ENCODE measurements at regions not wholly inside any gene's neighbourhood (a gene's known extent, or its start where the extent isn't known, plus 50 kb on each side); places are given as distances from the start of the nearest gene placed in this dataset.

DNA sequence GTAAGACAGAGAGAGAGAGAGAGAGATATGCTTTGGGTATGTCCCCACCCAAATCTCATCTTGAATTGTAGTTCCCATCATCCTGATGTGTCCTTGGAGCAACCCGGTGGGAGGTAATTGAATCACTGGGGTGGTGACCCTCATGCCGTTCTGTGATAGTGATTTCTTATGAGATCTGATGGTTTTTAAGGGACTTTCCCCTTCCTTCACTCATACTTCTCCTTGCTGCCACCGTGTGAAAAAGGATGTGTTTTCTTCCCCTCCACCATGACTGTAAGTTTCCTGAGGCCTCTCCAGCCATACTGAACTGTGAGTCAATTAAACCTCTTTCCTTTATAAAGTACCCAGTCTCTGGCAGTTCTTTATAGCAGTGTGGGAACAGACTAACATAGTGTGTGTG, 60.3 kb downstream of the EOMES start:
- DNase-seq (ENCODE audit: insufficient read length, low spot score) (no peak), FAIRE-seq (no peak)
- TF ChIP-seq POLR2A (IDR thresholded peaks at IDR 0.05; ENCODE audit: low read depth, low read length) (no peak), SPI1 (IDR thresholded peaks at IDR 0.05; ENCODE audit: low read depth, low read length) (no peak), PAX5 (IDR thresholded peaks at IDR 0.05; ENCODE audit: insufficient read depth, low read length, severe bottlenecking) (no peak), TAF1 (IDR thresholded peaks at IDR 0.05; ENCODE audit: low read depth, low read length) (no peak), POU2F2 (IDR thresholded peaks at IDR 0.05; ENCODE audit: low read depth, low read length) (no peak), POLR2AphosphoS5 (IDR thresholded peaks at IDR 0.05; ENCODE audit: low read depth, low read length) (no peak)

DNA sequence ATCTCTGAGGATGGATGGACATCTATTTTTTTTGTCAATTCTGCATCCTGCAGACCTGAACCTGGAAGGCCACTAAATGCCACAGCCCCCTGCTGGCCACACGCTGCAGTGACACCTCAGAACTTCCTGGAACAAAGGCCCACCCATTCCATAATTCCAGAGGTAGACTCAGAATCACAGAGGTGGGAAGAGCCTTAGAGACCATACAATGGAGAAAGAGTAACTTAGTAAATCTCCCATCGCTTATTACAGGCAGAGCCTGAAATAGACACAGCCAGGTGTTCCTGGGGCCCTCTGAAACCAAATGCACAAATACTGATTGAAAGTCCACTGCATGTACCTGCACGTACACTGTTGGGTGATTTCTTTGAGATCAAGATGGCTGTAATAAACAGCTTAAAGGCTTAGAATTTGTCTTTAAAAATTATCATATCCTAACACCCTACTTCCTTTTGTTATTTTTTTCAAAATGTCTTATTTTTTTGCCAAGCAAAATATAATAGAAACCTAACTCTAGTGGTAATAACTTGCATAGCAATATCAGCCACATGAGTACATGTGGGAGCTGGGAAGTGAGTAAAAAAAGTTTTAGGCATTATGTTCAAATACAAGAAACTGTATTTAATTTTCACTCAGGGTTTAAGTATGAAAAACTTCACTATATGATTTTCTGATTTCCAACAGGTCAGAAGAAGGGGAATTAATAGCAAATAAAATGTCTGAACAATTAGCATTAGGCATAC, 62.7 kb downstream of the EOMES start:
- DNase-seq (ENCODE audit: insufficient read length, low spot score) (peak; percentile 28), FAIRE-seq (no peak)
- TF ChIP-seq SPI1 (IDR thresholded peaks at IDR 0.05; ENCODE audit: low read depth, low read length) (no peak), POLR2A (IDR thresholded peaks at IDR 0.05; ENCODE audit: low read depth, low read length) (no peak), TAF1 (IDR thresholded peaks at IDR 0.05; ENCODE audit: low read depth, low read length) (no peak), POLR2AphosphoS5 (IDR thresholded peaks at IDR 0.05; ENCODE audit: low read depth, low read length) (no peak), PAX5 (IDR thresholded peaks at IDR 0.05; ENCODE audit: insufficient read depth, low read length, severe bottlenecking) (no peak), POU2F2 (IDR thresholded peaks at IDR 0.05; ENCODE audit: low read depth, low read length) (no peak)

DNA sequence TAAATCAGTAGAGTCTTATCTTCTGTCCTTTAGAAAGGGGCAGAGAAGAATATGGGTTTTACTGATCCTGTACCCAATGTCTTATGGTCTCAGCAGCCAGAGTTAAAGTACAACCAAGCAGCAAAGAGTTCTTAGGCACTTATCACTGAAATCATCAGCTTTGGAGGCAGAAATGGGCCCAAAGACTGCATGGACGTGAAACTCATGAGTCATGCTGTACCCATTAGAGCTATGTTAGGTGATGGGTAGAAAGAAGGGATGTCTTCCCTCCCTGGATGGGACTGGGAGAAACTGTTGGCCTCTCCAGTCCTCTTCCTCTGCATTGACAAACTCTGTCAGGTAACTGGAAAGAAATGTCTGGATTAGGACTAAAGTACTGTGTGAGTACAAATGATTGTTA, 63.4 kb downstream of the EOMES start:
- TF ChIP-seq POLR2AphosphoS5 (IDR thresholded peaks at IDR 0.05; ENCODE audit: low read depth, low read length): no peak
- TF ChIP-seq PAX5 (IDR thresholded peaks at IDR 0.05; ENCODE audit: insufficient read depth, low read length, severe bottlenecking): no peak
- no peak for TF ChIP-seq TAF1 (IDR thresholded peaks at IDR 0.05; ENCODE audit: low read depth, low read length)
- no peak for TF ChIP-seq SPI1 (IDR thresholded peaks at IDR 0.05; ENCODE audit: low read depth, low read length)
- no peak for TF ChIP-seq POLR2A (IDR thresholded peaks at IDR 0.05; ENCODE audit: low read depth, low read length)
- no peak for TF ChIP-seq POU2F2 (IDR thresholded peaks at IDR 0.05; ENCODE audit: low read depth, low read length)
- DNase-seq (ENCODE audit: insufficient read length, low spot score): no peak
- no peak for FAIRE-seq

DNA sequence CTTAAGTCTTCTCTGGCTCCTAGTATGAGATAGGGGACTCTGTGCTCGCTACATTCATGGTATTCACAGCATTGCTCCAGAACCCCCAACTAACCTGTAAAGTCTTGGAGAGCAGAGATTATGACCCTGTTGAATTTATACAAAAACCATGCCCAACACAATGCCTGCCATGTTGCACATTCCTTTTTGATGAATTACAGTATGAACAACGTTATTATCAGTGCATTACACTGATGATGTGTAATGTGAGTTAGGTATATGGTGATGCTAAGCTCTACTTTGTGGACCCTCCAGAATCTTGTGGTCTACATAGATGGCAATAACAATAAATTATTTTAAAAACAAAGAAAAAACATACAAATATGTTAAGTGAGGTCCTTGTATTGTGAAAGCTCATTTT, 64.3 kb downstream of the EOMES start:
- no peak for FAIRE-seq
- TF ChIP-seq POU2F2 (IDR thresholded peaks at IDR 0.05; ENCODE audit: low read depth, low read length): no peak
- TF ChIP-seq SPI1 (IDR thresholded peaks at IDR 0.05; ENCODE audit: low read depth, low read length): no peak
- no peak for TF ChIP-seq POLR2AphosphoS5 (IDR thresholded peaks at IDR 0.05; ENCODE audit: low read depth, low read length)
- no peak for TF ChIP-seq PAX5 (IDR thresholded peaks at IDR 0.05; ENCODE audit: insufficient read depth, low read length, severe bottlenecking)
- TF ChIP-seq TAF1 (IDR thresholded peaks at IDR 0.05; ENCODE audit: low read depth, low read length): no peak
- TF ChIP-seq POLR2A (IDR thresholded peaks at IDR 0.05; ENCODE audit: low read depth, low read length): no peak
- no peak for DNase-seq (ENCODE audit: insufficient read length, low spot score)

- FAIRE-seq (no peak), DNase-seq (ENCODE audit: insufficient read length, low spot score) (no peak)
- TF ChIP-seq POU2F2 (IDR thresholded peaks at IDR 0.05; ENCODE audit: low read depth, low read length): no peak
- no peak for TF ChIP-seq POLR2AphosphoS5 (IDR thresholded peaks at IDR 0.05; ENCODE audit: low read depth, low read length)
- TF ChIP-seq TAF1 (IDR thresholded peaks at IDR 0.05; ENCODE audit: low read depth, low read length): no peak
- TF ChIP-seq PAX5 (IDR thresholded peaks at IDR 0.05; ENCODE audit: insufficient read depth, low read length, severe bottlenecking): no peak
- no peak for TF ChIP-seq POLR2A (IDR thresholded peaks at IDR 0.05; ENCODE audit: low read depth, low read length)
- no peak for TF ChIP-seq SPI1 (IDR thresholded peaks at IDR 0.05; ENCODE audit: low read depth, low read length)
Observed at GRCh38 chr3:27657404-27657803, 64.7 kb downstream of the EOMES start.

- no peak for TF ChIP-seq POU2F2 (IDR thresholded peaks at IDR 0.05; ENCODE audit: low read depth, low read length)
- no peak for TF ChIP-seq PAX5 (IDR thresholded peaks at IDR 0.05; ENCODE audit: insufficient read depth, low read length, severe bottlenecking)
- no peak for TF ChIP-seq TAF1 (IDR thresholded peaks at IDR 0.05; ENCODE audit: low read depth, low read length)
- no peak for TF ChIP-seq POLR2AphosphoS5 (IDR thresholded peaks at IDR 0.05; ENCODE audit: low read depth, low read length)
- TF ChIP-seq SPI1 (IDR thresholded peaks at IDR 0.05; ENCODE audit: low read depth, low read length): no peak
- no peak for TF ChIP-seq POLR2A (IDR thresholded peaks at IDR 0.05; ENCODE audit: low read depth, low read length)
- FAIRE-seq: no peak
- no peak for DNase-seq (ENCODE audit: insufficient read length, low spot score)
Observed at GRCh38 chr3:27656790-27657189, 65.3 kb downstream of the EOMES start.

DNA sequence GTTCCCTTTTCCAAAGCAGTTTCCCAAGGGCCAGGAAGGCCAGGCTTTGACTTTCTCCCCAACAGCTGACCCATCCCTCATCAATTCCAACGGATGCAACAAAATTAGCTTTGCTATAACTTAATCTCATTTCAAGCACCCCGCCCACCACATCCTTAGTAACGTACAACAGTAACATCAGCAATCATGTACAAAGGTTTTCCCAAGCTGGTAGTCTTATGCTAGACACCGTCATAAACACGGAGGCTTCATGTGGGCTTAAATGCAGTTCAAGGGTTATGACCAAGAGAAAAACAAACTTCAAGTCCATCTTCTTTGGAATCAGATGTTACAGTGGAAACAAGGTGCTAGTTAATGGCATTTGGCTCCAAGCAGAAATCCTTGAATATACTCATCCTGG, 66.6 kb downstream of the EOMES start:
- FAIRE-seq: no peak
- no peak for DNase-seq (ENCODE audit: insufficient read length, low spot score)
- TF ChIP-seq TAF1 (IDR thresholded peaks at IDR 0.05; ENCODE audit: low read depth, low read length) (no peak), POLR2A (IDR thresholded peaks at IDR 0.05; ENCODE audit: low read depth, low read length) (no peak), POLR2AphosphoS5 (IDR thresholded peaks at IDR 0.05; ENCODE audit: low read depth, low read length) (no peak), PAX5 (IDR thresholded peaks at IDR 0.05; ENCODE audit: insufficient read depth, low read length, severe bottlenecking) (no peak), POU2F2 (IDR thresholded peaks at IDR 0.05; ENCODE audit: low read depth, low read length) (no peak), SPI1 (IDR thresholded peaks at IDR 0.05; ENCODE audit: low read depth, low read length) (no peak)

- no peak for FAIRE-seq
- TF ChIP-seq POLR2A (IDR thresholded peaks at IDR 0.05; ENCODE audit: low read depth, low read length) (no peak), POU2F2 (IDR thresholded peaks at IDR 0.05; ENCODE audit: low read depth, low read length) (no peak), POLR2AphosphoS5 (IDR thresholded peaks at IDR 0.05; ENCODE audit: low read depth, low read length) (no peak), TAF1 (IDR thresholded peaks at IDR 0.05; ENCODE audit: low read depth, low read length) (no peak), SPI1 (IDR thresholded peaks at IDR 0.05; ENCODE audit: low read depth, low read length) (no peak), PAX5 (IDR thresholded peaks at IDR 0.05; ENCODE audit: insufficient read depth, low read length, severe bottlenecking) (no peak)
- DNase-seq (ENCODE audit: insufficient read length, low spot score): no peak
Observed at GRCh38 chr3:27653803-27654558, 68.1 kb downstream of the EOMES start.

- no peak for DNase-seq (ENCODE audit: insufficient read length, low spot score)
- TF ChIP-seq POU2F2 (IDR thresholded peaks at IDR 0.05; ENCODE audit: low read depth, low read length) (no peak), POLR2AphosphoS5 (IDR thresholded peaks at IDR 0.05; ENCODE audit: low read depth, low read length) (no peak), POLR2A (IDR thresholded peaks at IDR 0.05; ENCODE audit: low read depth, low read length) (no peak), SPI1 (IDR thresholded peaks at IDR 0.05; ENCODE audit: low read depth, low read length) (no peak), PAX5 (IDR thresholded peaks at IDR 0.05; ENCODE audit: insufficient read depth, low read length, severe bottlenecking) (no peak), TAF1 (IDR thresholded peaks at IDR 0.05; ENCODE audit: low read depth, low read length) (no peak)
- FAIRE-seq: no peak
Observed at GRCh38 chr3:27649277-27649676, 72.8 kb downstream of the EOMES start.

Data from GM12891 (cell line).